ENCODE measurements at regions not wholly inside any gene's neighbourhood (a gene's known extent, or its start where the extent isn't known, plus 50 kb on each side); places are given as distances from the start of the nearest gene placed in this dataset.

GRCh38 chr15:54840621-54841398, 355.9 kb downstream of the RSL24D1 start:
- DNase-seq (ENCODE audit: low read depth in 1 of 2, low spot score in 1 of 2) = no peak
- Histone ChIP-seq H3K27me3 (ENCODE audit: insufficient read depth, poor library complexity, severe bottlenecking) (no peaks in the 10 kb centered on the region), H3K27ac (replicated peaks) (no peak overlapping the region), H3K4me3 (replicated peaks; ENCODE audit: insufficient read depth, low read length) (no peak overlapping the region)
- TF ChIP-seq REST (IDR thresholded peaks at IDR 0.05; ENCODE audit: insufficient replicate concordance, low read depth) = peak; percentile 84
- no peak for TF ChIP-seq GABPA (IDR thresholded peaks at IDR 0.05; ENCODE audit: low read depth)

GRCh38 chr15:54839379-54839778, 357.4 kb downstream of the RSL24D1 start:
- Histone ChIP-seq H3K27ac (replicated peaks) (no peak overlapping the region), H3K4me3 (replicated peaks; ENCODE audit: insufficient read depth, low read length) (no peak overlapping the region), H3K27me3 (ENCODE audit: insufficient read depth, poor library complexity, severe bottlenecking) (no peaks in the 10 kb centered on the region)
- no peak for DNase-seq (ENCODE audit: low read depth in 1 of 2, low spot score in 1 of 2)
- TF ChIP-seq REST (IDR thresholded peaks at IDR 0.05; ENCODE audit: insufficient replicate concordance, low read depth) (no peak), POLR2AphosphoS5 (IDR thresholded peaks at IDR 0.05; ENCODE audit: low read depth) (no peak), CTCF (IDR thresholded peaks at IDR 0.05; ENCODE audit: insufficient read depth, low read length) (no peak), GABPA (IDR thresholded peaks at IDR 0.05; ENCODE audit: low read depth) (no peak), SPI1 (IDR thresholded peaks at IDR 0.05; ENCODE audit: borderline replicate concordance, low read depth) (no peak)

DNA sequence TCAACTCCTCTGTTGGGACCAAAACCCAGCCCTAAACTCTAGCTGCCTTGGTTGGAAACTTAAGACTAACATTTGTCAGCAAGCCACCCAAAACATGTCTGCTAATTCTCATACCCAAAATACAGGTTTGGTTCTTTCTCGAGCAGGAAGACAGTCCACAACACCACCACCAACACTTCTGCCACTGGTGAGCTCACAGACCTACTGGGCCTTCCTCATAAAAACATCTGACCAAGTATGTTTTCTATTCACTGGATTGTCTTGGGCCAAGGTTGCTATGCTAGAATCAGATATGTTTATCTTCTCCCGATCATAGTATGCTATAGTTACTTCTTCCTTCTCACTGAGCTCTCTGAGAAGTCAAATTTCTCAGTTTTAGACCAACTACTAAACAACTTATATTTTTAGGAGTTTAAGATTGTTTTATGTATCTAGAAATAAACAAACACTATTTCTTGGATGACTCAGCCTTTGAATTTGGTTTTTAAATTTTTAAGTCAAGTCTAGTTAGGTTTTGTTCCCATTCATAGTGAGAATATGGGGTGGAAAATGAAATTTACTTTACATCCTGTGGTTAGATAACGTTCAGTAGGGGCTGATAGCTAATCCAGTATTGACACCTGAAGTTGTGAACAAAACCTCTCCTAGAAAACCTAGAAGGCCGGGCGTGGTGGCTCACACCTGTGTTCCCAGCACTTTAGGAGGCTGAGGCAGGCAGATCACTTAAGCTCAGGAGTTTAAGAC, 360.5 kb downstream of the RSL24D1 start:
- DNase-seq (ENCODE audit: low read depth in 1 of 2, low spot score in 1 of 2) = no peak
- H3K4me3 ChIP-seq (replicated peaks; ENCODE audit: insufficient read depth, low read length) = no peak overlapping the region
- H3K27ac ChIP-seq (replicated peaks) = no peak overlapping the region
- no peaks in the 10 kb centered on the region for H3K27me3 ChIP-seq (ENCODE audit: insufficient read depth, poor library complexity, severe bottlenecking)
- no peak for TF ChIP-seq SPI1 (IDR thresholded peaks at IDR 0.05; ENCODE audit: borderline replicate concordance, low read depth)
- no peak for TF ChIP-seq REST (IDR thresholded peaks at IDR 0.05; ENCODE audit: insufficient replicate concordance, low read depth)
- no peak for TF ChIP-seq CTCF (IDR thresholded peaks at IDR 0.05; ENCODE audit: insufficient read depth, low read length)
- TF ChIP-seq GABPA (IDR thresholded peaks at IDR 0.05; ENCODE audit: low read depth) = no peak
- no peak for TF ChIP-seq POLR2AphosphoS5 (IDR thresholded peaks at IDR 0.05; ENCODE audit: low read depth)

All from HL-60 (cell line).